GM19328 (cell line): ENCODE measurements at regions not wholly inside any gene's neighbourhood (a gene's known extent, or its start where the extent isn't known, plus 50 kb on each side); places are given as distances from the start of the nearest gene placed in this dataset.

Experiments used
- ATAC-seq: cut with Tn5 transposase; IDR thresholded peaks from one replicate; pipeline ENCODE4 v1.9.1; 2021; ENCODE audit warnings: mild to moderate bottlenecking, moderate library complexity; ENCODE audit not compliant: unreplicated experiment

DNA sequence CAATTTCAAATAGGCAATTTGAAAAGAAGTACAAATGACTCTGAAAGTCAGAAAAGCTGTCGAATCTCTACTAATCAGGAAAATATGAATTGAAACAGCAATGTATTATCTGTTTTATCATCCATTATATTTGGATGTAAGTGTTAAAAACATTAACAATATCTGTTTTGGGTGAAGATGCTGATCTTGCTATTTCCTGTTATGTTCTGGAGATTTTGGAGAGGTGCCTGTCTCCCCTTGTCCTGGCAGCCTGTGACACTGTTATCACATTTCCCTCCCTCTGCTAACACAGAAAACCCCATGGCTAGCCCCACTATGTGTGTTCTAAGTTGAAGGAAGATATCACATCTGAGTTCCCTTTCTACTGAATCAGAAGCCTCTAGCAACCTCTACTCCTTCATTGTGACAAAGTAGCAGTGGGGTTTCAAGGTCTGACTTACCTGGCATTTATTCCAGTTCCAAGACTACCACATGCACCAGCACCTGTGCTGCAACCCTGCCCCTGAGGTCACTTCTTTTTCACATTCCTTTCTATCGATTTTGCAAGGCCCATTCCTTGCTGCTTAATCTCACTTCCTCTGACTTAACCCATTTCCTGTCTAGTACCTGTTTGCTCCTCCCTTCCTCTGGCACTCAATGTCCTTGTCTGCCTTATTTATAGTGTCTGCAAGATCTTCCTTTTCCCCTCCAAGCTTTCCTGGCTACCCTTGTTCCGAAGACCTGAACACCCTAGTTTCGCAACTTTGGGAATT, 95.5 kb upstream of the COL8A1 start:
- ATAC-seq = no peak

DNA sequence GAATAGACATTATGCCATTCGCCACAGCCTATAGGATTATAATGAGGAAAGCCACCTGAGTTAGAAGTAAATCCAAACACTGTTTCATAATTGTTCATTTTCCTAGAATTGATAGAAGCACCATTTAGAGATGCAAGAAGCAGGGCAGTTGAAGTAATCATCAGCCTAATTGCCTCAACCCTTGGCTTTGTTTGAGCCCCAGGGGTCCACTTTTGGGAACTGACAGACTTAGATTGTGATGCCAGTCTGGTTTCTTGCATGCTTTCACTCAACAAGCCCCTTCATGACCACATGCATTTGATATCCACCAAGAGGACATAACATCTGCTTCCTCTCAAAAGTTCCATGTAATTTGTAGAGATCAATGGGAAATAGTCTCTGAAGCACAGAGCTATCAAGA, 97.2 kb upstream of the COL8A1 start:
- no peak for ATAC-seq

DNA sequence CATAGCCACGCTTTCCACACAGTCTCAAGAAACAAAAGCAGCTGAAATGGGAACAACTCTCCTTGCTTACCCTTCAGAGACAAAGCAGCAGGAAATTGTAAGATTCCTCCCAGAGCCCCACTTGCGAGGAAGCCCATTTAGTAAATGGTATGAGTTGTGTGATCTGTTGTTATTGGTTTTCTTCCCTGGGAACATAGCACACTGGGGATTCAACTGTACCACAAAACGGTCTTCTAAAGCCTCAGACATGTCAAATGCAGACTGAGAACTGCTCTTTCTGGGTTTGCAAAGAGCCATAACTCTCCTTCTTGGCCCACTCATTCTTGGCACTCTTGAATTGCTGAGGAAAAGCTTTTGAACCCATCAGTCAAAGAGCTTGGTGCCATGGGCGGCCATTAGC, 101.0 kb upstream of the COL8A1 start:
- ATAC-seq = no peak

DNA sequence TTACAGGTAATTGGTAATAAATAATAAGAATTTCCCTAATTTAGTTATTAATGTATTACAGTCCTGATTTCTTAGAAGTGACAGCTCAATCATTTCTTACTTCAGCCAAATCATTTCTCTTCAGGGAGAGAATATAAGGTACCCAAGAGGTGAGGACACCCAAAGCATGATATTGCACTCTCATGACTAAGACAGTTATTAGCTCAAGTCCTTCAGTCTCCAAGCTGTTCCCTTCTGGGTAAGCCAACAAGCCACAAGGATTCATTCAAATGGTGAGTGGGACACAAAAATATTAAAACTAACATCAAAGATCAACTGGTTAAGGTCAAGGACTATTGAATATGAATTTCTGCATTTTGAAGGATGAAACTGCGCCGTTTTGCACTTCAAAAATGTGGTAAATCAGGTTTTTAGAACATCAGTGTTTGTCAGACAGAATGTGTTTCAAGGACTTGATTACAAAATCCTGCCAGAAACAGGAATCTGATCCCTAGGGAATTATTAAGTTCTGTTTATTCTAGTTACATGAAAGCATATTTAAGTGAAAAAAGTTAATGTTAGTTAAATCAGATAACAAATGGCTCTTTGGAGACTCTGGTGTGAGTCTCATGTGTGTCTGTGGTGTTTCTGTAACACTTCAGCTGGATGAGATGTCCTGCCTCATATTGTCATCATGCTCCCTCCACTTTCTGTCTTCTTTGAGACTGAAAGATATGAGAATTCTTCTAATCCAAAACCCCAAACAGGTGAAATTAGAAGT, 101.7 kb upstream of the COL8A1 start:
- ATAC-seq = no peak

DNA sequence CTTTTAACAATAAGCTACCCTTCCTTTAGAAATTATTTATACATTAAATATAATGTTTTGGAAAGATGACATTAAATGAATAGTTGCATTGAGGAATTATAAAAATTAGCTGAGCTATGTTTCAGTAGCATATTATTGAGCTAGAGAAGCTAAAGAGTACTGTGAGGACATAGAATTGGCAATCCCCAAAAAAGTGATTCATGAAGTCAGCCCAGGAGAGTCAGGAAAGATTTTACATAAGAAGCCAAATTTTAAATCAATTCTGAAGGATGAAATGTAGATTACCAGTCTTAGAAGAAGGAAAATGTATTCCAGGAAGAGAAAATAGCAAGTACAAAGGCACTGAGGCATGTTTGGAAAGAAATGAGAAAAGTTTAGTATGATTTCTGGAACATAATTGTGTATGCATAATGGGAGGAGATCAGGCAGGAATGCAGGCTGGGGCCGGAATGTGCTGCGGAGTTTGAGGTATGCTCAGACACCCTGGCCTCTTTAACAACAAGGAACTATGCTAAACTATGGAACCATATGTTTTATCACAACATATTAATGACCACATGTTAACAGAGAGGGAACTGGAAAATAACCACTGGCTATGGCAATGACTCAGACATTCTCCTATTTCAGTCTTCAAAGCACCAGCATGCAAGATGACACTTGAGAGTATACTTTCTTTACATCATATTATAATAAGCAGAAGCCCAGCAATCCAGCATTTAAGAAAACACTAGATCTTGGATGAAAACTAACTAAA, 103.3 kb upstream of the COL8A1 start:
- ATAC-seq = no peak

DNA sequence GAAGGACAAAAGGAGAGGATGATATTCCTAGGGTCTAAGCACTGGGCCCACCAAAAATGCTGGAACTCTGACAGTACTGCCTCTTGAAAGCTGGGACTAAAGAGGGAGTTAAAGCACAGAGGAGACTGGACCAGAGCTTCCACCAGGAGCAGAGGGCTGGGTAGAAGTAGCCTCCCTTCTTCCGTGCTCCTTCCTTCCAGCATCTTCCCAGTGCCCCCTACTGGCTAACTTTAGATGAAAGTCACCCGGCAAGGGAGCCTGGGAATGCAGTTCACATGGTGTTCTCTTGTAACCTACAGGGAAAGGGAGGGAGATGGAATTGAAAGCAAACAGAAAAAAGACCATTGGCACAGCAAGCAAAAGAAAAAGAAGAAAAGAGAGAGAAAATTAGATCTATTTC, 106.1 kb upstream of the COL8A1 start:
- ATAC-seq = peak; percentile 69

DNA sequence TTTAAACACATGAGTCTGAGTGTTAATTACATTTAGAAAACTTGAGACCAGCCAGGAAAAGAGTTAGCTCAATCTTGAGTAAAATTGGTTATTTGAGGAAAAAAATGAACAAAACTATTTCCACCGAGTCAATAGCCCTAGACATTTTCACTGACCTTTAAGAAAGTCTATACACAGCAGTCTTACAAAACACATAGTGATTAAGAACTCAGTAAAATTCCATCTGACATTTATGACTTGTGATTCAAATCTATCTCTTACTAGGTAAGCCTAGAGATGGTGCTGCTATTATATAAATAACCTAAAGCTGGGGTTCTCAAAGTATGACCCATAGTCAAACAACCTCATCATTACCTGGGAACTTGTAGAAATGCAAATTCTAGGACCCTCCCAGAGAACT, 109.1 kb upstream of the COL8A1 start:
- ATAC-seq = no peak

DNA sequence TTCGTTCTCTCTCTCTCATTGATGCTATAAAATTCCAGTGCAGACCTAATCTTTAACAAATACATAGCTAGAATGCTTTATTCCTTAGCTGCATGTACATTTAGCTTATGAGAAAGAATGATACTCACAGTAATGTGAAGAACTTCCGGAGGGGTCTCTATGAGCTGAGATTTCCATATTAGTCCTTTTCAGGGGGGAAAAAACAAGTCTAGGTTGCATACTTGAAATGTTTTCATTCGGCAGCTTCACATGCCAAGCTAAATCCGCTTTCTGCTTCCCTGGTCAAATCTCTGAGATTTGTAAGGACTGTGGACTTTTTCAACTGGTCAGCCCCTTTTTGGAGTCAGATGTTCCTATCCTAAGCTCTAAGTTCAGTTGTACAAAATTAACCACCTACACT, 111.5 kb upstream of the COL8A1 start:
- ATAC-seq = no peak

DNA sequence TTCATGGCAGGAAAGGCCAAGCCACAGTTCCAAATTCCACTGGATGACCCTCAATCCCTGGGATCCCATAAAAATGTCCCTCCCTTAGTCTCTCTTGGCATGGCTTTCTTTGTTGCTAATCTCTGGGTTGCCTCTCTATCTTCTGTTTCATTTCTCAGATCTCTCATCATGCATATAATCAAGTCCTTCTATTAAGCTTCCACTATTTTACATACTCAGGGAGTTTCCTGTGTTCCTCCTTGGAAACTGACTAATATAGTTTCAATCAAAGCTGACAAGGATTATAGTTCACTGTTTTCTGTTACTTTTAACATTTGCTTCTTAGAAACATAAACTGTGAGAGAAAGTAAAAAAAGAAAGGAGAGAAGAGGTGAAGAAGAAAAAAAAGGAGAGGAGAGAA, 113.8 kb upstream of the COL8A1 start:
- no peak for ATAC-seq

DNA sequence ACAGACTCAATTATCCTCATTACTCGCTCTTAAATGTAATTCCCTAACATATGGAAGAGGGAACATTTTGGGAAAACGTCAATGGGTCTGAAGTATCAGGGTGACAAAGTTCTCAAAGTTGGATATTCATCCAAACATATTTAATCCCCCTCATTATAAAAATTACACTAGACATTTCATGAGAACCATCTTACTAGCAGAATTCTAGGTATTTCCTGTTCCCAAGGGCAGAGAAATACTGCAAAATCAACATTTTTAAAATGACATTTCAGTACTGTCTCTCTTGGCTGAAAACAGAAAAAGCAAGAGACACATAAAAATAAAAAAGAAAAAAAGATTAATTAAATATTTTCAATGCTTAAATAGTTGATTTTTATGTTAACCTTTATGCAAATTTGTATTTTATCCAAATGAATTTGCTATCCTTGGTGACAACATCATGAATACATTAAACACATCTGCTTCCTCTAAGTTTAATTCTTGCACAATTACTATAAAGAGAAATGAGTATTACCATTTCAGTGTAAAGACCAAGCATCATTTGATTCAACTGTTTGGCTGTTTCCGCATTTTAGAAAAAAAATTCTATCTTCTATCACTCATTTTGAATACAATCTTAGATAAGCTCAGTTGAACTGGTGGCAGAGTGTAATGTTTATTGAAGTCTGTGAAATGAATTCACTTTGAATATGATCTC, 114.8 kb upstream of the COL8A1 start:
- no peak for ATAC-seq

DNA sequence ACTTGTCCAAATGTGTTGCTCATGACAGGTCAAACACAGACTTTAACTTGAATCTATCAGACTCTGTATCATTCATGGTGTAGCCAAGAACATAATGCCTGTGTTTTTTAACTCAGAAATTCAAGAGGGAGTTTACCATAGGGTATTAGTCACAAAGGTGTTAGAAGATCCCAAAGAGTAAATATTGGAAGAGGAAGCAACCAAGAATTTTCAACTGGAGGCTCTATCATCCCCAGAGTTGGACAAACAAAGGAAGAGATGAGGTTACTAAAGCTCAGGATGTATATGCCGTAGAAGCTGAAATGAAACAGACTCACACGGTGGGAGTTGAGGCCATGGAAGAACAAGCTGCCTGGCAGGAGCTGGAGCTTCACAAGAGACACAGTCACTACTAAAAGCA, 116.2 kb upstream of the COL8A1 start:
- no peak for ATAC-seq

DNA sequence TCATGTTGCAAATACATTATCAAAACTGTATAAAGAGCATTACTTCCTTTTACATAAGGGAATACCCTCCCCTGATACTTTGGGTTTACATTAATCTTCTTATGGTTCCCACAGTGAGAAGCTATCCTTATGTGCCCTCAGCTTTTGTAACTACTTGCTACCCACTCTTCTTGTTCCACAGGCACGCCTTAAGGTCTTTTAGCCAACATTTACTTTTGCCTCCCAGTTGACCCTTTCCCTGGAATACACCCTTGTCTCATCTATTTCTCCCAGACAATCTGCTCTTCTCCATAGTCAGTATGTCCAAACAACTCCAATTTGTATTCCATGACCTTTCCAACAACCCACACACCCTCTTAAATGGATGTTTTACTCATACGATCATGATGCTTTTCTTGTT, 116.8 kb upstream of the COL8A1 start:
- no peak for ATAC-seq

DNA sequence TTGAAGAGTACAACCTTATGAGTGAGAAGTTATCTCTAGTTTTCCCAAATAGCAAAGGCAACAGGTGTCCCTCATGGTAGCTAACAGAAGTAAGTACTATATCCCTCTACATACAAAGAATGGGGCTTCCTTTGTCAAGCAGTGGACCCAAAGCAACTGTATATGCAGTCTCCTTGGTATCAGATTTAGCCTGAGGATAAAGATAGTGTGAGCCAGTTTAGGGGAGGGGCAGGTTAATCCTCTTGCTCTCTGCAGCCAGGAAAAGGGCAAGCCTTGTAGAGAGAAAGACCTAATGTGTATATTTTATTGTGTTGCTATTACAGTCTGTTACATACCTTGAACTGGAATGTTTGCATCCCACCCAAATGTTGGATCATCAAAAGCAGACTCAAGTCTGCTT, 117.9 kb upstream of the COL8A1 start:
- ATAC-seq = no peak

DNA sequence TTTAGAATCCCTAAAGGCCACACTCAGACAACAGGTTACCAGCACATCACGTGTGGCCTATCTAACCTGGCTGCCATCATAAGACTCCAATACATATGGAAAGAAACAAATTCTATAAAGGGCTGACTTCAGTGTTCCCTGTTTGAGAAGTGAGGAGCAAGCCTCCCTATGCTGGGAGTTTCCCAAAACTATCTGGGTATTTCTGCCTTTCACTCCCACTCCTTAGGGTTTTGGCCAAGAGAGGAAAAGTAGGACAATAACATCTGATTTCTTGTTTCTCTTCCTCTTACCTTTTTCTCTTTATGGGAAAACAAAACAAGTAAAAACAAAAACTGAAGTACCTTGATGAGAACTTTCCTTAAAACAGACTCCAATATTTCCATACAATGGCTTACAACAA, 121.5 kb upstream of the COL8A1 start:
- ATAC-seq = no peak

DNA sequence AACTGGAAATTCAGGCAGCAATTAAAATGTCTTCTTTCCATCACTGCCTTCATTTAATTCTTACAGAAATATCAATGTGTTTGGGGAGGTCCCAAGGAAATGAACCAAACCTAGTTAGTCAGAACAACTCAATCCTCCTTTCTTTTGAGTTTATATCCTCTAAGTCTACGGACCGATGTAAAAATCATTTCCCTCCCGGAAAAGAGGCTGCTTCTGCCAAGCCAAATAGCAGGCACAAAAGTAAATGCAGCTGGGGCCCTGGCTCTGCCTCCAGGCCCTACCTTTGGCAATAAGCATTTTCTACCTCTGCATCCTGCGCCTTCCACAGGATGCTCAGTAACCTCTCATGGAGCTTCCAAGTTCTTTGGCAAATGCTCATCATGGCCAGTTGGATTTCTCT, 122.5 kb upstream of the COL8A1 start:
- ATAC-seq = no peak

DNA sequence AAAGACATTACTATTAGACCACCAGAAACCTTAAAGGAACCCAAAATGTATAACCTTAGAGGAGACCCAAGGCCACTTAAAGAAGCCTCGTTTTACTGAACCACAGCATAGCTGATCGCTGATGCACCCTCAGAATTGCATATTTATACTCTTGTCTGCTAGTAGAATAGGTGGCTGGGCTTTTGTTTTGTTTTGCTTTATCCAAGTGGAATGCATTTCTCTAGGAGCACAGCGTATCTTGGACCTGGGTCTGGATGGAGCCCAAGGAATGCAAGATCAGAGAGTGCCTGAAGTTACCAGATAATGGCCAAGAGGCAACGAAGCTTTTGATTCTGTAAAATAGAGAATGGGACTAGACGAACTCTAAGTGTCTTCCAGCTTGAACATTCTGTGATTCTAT, 129.2 kb upstream of the COL8A1 start:
- ATAC-seq = no peak

DNA sequence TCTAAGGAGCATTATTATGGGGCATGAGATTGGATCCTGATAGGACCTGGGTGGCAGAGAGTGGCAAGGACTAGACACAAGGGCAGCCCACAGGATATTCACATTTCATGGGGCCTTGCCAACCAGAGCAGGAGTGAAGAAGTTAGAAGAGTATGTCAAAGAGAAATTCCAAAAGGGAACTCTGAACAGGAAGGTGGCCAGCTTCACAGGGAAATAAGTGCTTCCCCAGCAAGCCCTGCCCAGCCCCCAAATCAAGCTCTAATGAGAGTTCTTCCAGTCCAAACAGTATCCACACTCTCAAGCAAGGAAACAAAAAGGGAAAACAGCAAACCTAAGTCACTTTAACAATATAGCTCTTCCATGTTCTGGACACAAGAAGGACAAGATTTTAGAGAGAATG, 130.2 kb upstream of the COL8A1 start:
- ATAC-seq = no peak

DNA sequence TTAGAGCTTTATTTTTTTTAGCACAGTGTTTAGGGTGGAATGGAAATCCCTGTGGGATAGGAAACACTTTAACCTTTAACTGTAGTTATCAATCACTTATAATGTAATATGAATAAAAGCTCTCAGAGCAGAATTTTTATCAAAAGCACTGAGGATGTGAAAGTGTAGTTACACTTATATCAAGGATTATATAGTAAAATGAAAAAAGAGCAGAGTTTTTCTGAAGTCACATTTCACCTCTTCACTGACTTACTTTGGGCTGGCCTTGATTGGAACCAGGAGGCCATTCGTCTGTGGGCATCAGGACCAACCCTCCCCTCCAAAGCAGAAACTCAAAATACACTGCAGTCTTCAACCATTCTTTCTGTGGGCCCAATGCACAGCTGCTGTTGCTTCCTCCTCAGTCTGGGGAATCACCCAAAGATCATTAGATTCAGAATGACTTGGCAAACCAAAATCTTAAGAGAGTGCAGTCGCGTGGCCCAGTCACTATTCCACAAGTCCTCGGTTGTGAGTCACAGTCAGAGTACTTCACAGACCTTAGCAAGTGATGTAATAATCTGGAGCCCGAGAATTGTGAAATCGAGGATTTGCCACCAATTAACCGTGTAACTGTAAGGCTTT, 132.6 kb upstream of the COL8A1 start:
- ATAC-seq = peak; percentile 98

DNA sequence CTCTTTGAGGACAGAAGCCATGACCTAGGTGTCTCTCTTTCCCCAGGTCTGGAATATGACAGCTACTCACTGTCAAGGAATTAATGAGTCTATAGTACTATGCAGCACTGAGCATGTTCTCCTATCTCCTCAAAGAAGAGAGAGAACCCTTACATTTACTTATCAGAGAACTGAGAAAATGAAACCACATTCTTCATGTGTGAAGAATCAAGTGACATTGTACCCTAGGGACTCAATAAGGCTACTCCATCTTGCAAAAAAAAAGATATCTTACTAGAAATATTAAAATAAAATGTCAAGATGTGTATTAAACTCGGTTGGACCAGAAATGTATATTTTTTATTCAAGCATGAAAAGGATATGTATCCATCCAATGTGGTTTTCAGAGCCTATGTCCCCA, 133.2 kb upstream of the COL8A1 start:
- ATAC-seq = no peak

DNA sequence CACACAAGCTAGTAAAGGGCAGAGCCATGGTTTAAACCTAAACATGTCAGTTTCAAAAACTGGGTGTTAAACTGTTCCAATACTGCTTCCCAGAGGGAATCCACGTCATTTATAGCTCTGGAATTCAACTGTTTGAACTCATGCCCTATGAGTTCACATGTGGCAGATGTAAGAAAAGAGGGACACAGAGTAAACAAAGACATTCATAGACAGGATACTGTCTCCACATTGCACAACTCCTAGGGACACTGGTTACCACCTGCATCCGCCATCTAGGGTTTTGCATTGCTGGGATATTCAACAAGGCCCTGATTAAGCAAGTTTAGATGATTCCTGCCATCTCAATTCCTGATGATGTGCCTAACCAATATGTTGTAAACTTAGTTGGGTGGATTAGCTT, 134.1 kb upstream of the COL8A1 start:
- ATAC-seq = no peak

DNA sequence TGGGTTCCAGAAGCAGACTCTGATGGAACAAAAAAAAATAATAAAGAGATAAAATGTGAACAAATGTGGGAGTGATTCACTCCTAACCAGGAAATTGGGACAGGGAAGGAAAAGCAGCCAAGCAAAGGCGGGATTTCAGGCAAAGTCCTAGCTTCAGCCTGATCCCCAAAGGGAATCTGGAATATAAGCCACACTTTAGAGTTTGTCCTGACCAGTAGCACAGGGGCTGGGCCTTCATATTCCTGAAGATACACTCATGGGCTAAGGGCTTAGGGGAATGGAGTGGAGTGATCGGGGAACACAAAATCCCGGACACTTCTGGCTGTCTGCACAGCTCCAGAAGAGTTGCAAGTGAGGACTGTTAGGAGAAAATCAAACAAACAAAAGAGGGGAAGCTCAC, 135.0 kb upstream of the COL8A1 start:
- ATAC-seq = no peak
